ENCODE measurements at regions not wholly inside any gene's neighbourhood (a gene's known extent, or its start where the extent isn't known, plus 50 kb on each side); places are given as distances from the start of the nearest gene placed in this dataset.
A peak's percentile ranks its signal among the peaks of the same experiment; 100 is the strongest.
"Not testable (repeated sequence)": the region's sequence is repeated elsewhere in the genome, so short reads cannot be mapped to it uniquely, and the experiment has no call there.

DNA sequence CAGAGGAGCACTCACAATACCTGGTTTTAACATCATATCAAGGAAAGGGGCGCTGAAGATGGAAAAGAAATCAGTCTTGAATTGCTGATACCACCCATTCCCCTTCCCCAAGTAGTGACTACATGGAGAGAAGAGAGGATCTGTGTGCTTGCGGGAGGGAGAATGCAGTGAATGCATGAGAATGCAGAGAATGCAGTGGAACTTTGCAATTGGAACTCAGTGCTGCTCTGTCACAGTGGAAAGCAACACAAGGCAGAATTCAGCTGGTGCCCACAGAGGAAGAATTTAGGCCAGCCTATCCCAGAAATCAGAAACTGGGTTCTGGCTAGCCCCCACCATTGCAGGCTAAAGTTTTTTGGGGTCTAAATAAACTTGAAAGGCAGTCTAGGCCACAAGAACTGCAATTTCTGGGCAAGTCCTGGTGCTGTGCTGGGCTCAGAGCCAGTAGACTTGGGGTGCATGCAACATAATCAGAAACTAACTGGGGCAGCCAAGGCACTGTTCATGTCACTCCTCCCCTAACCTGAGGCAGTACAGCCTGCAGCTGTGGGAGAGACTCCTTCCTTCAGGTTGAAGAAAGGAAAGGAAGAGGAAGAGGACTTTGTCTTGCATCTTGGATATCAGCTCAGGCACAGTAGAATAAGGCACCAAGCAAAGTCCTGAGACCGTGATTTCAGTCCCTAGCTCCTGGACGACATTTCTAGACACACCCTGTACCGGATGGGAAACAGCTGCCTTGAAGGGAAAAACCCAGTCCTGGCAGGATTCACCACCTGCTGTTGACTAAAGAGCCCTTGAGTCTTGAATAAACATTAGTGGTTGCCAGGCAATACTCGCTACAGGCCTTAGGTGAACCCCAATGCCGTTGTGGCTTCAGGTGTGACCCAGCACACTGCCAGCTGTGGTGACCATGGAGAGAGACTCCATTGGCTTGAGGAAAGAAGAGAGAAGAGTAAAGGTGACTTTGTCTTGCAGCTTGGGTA lies 329.3 kb downstream of the TBL1XR1 start:
- DNase-seq = peak; percentile 37

DNA sequence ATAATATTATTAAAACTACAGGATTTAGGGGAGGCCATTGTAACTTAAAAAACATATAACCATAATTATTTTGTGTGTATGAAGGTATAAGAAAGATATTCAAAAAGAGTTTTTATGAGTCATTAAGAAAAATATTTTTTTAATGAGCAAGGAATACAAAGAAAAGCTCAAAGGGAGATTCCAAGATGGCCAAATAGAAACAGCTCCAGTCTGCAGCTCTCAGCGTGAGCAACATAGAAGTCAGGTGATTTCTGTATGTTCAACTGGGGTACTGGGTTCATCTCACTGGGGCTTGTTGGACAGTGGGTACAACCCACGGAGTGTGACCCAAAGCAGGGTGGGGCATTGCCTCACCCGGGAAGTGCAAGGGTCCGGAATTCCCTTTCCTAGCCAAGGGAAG lies 336.1 kb downstream of the TBL1XR1 start:
- no peak for DNase-seq

DNA sequence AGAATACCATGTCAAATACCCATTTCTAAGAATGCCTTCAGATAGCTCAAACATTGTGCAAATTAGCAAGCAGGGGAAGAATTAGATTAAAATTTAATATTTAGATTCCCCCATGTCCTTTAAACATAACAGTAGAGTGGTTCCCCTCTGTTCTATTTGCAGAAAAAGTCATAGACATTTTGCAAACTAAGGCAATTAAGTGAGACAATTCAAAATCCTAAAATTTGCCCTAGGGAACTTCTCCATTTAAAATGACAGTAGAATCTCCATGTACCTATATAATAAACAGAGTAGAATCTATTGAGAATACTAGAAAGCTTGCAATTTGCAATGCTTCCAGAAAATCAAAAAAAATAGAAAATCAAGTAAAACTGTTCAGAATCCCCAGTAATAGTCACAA lies 340.6 kb downstream of the TBL1XR1 start:
- DNase-seq = no peak

DNA sequence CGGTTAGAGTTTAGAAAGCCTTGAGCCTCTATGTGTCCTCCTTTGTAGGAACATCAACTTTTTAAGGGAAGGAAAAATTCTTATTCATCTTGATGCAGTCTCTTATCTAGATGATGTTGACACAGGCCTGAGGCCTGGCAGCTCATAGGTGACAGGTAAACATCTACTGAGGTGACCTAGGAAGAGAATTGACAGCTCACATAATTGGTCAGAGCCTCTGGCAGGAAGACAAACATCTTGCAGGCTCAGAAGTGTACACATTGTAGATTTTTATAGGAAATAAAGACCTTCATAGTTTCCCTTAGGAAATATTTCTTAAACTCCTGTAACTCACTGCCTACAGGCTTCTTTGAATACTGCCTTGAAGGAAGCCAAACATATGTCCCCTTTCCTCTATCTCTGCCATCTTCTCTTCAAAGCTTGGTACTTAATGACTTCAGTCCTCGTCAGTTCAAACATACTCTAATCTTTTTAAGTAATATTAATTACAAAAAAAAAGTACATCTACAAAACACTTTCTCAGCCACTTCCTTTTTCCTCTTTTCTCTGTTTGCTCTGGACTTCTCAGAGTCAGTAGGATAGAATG lies 341.3 kb downstream of the TBL1XR1 start:
- no peak for DNase-seq

DNA sequence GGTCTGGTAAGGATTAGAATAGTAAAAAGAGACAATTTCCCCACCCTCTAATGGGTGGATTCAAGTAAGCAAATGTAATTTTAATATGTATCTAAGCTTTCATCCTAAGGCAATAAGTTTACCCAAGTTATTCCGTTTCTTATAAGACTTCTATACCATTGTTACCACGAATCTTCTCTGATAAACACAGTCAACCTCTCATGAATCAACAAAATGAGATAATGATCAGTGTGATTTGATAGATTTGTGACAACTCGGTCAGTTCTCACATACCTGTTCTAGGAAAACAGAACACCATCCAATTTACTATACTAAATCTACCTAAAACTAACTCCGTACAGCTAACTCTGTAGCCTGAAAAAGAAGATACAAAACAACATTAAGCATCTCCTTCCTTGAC lies 342.1 kb downstream of the TBL1XR1 start:
- DNase-seq = no peak

DNA sequence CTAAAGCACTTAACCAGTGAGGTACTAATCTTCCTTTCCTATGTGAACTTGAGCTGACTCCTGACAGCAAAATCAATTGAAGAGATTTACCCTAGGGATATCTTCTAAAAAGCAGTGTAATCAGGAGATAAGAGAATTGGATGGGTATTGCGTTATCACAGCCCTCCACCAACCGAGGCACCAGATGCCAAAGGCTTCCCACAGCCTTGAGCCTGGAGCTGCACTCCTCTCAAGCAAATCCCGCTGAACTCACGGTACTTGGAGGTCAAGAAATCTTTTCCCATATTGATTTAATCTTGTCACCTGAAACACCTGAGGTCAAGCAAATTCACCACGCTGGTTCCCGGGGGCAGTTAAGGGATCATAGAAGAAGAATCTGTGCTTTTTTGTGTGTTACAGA lies 346.8 kb downstream of the TBL1XR1 start:
- no peak for DNase-seq

DNA sequence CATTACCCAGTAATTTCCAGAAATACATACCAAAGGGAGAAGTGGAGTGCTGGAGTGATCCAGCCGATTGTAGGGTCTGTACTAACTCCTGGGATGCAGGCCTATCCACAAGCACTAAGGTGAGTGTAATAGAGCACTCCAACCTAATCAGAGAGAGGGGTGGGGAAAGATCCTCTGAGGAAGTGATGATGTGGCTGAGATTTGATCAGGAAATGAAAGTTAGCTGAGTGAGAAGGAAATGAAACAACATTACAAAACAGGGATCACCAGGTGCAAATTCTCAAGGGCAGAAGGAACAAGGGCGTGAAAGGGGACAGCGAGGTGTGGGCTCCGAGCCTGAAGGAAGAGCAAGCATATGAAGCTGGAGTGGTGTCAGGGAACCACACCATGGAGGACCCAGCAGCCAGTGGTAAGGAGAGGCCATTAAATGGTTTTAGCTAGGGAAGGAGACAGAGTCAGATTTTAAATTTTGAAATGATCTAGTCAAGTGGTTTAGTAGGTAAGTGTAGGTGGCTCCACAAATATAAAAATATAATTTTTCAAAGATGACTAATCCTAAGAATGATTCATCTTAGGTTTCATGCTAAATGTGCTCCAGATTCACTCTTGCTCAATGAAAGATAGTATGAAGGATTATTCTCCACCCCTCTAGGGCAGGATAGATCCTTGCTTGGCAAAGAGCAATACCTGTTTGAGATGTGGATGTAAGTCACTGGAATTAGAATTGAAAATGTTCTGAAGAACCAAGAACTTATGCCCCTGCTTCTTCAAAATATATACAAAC lies 348.7 kb downstream of the TBL1XR1 start:
- no peak for DNase-seq

DNA sequence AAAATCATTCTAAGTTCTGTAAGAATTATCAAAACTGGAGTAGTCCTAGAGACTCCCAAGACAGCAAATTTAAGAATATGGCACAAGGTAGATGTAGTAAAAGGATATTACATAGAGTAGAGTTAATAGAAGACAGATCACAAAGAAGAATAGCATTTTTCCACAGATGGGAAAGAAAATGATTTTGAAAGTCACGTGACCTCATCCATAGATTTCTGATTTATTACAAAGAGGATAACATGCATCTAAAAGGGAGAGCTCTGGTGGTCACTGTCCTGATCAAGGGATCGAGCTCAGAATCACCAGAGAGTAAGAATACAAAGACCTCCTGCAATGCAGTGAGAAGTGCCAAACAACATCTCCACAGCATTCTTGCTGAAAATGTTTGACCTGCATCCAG lies 354.4 kb downstream of the TBL1XR1 start:
- no peak for DNase-seq

DNA sequence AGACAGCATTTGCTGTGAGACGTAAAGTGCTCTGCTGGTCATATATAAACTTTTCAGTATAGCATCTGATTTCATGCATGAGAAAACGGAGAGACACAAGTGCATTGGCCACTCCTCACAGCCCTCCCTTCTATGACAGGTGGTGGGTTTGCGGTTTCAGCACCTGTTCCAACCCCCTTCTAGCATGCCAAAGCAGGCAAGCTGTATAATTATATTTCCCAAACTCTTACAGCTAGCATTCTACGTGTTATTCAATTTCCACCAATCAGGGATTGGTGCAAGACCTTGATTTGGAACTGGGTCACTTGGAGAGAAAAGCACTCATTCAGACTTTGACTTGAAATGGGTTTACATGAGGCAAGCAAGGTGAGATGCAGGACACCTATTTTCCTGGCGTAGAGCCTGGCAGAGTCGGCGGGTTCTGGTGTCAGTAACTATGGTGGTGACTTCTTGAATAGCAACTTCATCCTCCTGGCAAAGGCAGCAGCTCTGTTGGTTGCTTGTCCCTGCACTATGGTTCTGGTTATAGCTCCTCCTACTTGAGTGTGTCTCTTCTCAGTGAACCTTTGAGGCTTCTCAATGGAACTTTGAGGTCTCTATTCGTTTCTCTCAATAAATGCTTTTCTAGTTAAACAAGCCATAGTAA lies 356.5 kb downstream of the TBL1XR1 start:
- DNase-seq = peak; percentile 71

DNA sequence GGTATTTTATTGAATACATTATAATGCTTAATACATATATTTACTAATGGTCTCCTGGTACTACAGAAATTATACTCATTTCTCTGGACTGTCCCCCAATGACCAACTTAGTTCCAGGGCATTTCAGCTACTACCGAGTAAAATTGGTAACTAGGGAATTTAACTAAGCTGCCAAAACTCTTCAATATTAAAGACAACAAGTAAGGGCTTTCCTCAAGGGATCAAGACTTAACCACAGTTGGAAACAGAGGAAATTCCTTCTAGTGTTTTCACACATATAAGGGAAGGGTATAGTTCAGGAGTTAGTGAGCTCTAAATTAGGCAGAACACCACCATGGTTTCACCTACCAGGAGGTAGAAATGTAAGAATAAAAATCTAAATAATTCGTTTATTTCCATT lies 357.4 kb downstream of the TBL1XR1 start:
- no peak for DNase-seq

DNA sequence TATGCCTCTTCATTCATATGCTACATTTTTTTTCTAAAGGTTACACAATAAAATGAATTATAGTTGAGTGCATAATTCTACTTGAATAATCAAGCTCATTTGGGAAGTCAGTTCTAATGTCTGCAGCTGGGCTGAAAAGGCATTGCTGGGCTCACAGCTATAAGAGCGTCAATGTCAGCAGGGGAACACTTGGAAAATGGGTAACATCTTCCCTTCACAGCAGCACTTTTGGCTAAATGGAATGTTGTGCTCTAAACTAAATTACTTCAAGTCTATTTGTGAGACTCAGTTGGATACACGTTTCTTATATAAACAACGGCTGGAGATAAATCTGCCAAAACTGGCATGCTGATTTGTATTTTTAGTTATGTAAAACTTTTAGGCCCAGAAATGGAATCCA lies 357.8 kb downstream of the TBL1XR1 start:
- DNase-seq = no peak

DNA sequence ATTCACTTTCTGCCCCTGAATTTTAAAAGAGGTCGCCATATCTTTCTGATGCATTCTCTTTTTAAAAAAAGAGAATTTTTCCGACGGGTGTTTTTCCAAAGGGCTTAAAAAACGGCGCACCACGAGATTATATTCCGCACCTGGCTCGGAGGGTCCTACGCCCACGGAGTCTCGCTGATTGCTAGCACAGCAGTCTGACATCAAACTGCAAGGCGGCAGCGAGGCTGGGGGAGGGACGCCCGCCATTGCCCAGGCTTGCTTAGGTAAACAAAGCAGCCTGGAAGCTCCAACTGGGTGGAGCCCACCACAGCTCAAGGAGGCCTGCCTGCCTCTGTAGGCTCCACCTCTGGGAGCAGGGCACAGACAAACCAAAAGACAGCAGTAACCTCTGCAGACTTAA lies 370.0 kb downstream of the TBL1XR1 start:
- not testable (repeated sequence) for DNase-seq

DNA sequence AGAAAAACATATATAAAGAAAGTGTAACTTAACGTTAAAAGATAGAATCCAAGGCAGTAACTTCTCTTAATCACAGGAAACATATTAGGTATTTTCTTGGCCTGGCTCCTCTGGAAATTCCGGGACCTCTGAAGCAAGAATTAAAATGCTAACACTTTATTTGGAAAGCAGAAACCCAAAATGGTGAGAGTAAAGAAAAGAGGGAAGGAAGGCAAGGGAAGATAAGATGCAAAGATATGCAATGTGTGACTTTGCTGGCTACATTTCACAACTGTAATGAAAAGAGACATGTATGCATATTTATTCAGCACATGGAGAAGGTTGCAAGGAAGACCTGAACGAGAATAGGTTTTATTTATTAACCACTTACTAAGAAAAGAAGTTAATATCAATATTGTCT lies 372.5 kb downstream of the TBL1XR1 start:
- DNase-seq = no peak

DNA sequence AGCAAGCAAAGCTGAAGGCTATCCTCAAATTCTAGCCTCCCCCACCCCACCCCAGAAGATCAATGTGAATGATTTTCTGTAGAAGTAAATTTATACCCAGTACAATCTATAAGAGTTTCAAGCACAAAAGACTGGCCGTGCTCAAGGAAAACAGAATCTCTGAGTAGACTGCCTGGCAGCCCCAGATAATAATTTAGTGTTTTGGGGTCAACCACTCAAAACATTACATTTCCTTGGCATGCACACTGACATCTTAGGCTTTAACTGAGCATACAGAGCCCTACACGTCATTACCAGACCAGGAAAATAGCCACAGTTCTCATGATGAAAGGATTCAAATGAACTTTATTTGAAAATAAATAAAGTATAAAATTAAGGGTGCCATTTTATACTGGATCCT lies 376.5 kb downstream of the TBL1XR1 start:
- no peak for DNase-seq

DNA sequence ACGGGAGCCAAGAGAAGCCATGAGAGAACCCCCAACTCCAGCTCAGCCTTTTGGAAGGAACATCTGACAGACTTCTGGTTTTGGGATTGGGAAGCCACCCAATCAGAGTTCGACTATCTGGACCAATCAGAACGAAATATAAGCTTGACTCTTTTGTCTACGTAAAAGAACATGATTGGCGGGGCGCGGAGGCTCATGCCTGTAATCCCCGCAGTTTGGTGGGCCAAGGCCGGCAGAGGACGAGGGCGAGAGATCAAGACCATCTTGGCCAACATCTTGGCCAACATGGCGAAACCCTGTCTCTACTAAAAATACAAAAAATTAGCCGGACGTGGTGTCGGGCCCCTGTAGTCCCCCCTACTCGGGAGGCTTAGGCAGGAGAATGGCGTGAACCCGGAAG lies 380.3 kb downstream of the TBL1XR1 start:
- no peak for DNase-seq

DNA sequence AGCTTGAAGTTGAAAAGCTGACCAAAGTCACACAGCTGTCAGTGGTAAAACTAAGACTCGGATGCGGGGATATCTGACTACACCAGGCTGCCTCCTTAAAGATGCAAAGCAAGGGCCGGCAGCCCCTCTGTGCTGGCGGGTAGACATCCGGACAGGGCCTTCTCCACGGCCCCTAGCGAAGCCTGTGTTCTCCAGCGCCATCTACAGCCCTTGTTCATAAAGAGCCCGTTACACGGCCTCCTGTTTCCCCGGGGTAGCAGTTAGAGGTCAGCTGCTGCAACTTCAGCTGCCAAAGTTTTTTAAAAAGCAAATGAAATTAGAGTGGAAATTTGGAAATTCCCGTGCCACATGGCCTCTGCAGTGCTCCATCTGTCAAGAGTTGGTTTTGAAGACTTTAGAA lies 383.0 kb downstream of the TBL1XR1 start:
- peak; percentile 73 for DNase-seq

DNA sequence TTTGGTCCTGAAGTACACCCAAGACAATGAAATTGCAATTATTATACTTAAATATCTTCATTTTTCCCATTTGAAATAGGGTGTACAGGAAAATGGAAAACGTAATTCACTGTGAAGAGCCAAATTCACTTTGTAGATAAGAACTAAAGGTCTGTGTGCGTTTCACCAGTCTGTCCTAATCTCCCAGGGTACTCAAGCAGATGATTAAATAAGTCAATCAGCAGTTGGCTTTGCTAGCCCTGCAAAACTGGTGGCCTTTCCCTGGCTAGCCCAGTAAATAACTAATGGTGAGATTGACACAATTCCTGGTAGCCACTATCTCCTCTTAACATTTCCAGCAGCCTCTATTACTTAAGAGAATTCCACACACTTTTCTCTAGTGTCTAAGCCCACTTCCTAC lies 389.3 kb downstream of the TBL1XR1 start:
- DNase-seq = no peak

DNA sequence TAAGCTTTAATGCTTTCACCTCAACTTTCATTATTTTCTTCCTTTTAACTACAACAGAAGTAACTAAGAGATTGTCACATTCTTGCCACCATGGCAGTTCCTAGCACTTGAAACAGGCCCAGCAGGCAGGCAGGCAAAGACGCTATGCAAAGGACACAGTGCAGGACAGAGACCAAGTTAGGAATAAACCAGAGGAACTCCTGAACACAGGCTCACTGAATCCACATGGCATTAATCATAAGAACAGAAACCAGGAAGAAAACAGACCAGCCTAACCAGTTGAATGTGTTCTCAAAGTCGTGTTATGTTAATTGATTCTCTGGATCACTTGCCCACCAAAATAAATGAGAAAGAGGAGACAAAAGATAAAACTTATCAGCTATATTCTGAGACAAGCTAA lies 397.6 kb downstream of the TBL1XR1 start:
- DNase-seq = no peak

DNA sequence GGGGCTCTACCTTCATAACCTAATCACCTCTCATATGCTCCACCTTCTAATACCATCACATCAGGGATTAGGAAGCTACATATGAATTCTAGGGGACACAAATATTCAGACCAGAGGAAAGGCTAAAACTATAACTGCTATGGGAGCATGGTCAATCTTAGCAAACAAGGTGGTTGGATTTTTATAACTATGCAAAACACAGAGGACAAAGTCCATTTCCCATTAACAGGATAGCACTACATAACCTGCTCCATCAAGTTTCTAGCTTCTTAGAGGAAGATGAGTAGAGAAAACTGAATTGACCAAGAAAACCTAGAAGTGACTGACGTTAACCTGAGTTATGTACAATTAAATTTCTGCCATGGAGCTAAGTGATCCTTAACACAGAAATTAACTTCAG lies 398.6 kb downstream of the TBL1XR1 start:
- DNase-seq = no peak

DNA sequence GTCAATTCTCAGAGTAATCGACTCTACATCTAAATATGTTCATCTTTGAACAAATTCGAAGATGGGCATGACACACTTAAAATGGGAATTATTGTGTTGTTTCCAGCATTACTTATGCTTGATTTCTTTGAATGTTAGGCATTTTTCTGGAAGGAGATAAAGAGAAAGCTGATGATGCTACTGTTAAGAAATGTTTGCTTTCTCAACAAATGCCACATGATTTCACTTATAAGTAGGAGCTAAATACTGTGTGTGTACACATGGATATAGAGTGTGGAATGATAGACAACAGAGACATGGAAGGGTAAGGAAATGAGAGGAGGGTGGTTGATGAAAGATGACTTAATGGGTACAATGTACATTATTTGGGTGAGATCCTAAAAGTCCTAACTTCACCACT lies 400.9 kb downstream of the TBL1XR1 start:
- no peak for DNase-seq

DNA sequence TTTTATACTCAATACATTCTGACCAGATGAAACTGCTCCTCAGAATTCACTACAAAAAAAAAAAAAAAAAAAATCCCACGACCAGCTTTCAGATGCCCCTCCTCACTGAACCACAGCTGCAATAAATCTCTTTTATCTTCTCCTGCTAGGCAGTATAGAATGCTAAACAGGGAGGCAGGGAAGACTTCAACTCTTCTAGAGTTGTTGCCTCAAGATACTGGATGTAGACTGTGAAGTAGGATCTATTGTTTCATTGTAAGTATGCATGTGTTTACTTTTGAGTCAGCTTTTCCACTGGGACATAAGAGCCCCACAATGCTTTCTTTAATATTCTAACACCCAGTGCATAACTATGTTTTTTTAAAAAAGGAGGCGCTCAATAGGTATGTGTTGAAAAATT lies 401.4 kb downstream of the TBL1XR1 start:
- DNase-seq = no peak

DNA sequence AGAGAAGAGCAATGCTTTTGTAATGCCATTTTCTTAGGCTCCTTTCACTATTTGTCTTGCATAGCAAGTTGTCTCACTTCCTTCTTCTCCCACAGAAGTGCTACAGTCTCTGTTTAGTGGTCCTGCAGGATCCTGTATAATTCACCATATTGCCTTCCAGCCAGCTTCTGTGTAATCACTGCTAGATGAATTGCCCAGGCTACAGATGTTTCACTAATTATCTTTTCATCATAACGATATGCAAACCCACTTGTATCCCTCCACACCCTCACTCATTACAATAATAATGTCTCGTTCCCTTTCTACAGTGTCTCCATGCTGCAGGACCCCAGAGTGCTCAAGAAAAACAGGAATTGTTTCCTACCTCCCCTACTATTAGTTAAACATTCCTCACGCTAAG lies 402.9 kb downstream of the TBL1XR1 start:
- DNase-seq = no peak

DNA sequence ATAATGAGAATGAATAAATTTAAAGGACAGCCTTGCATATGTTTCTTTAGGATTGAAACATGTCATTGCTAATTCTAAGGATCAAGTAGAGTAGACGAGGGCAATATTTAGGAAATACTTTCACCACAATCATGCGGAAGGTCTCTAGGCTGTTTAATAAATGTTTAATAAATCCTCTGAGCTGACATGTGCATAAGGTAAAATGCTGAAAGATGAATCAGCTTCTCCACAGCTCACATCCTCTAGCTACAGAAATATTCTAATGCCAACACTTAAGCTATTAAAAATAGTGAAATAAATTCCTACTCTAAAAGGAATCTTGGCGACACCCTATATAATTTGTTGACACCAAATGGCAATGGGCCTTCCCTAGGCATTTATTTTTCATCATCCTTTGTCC lies 407.3 kb downstream of the TBL1XR1 start:
- no peak for DNase-seq
